Common myeloid progenitor, CD34-positive (primary cell): ENCODE measurements at regions not wholly inside any gene's neighbourhood (a gene's known extent, or its start where the extent isn't known, plus 50 kb on each side); places are given as distances from the start of the nearest gene placed in this dataset.

Experiments
- CTCF ChIA-PET: fragments of 350-600 bp; sonication (Branson Sonifier 250); formaldehyde crosslinking; loops from one replicate; lab custom pipeline; 2021; ENCODE audit warnings: antibody characterized with exemption; lab: Charles Lee
- POLR2A ChIA-PET: fragments of 350-600 bp; sonication (Branson Sonifier 250); formaldehyde crosslinking; loops from one replicate; lab custom pipeline; 2021; ENCODE audit warnings: antibody characterized with exemption; lab: Charles Lee
- DNase-seq, 3 donors: peaks; one replicate each; pipeline versions ENCODE4 v3.0.0 to v3.0.0-alpha.2; 2013
- H3K27ac ChIP-seq, 2 experiments: 1 replicate in 1 of 2; 2 replicates in 1 of 2; pipeline ENCODE4 v1.7.0; 2013; ENCODE audit warnings: inconsistent platforms in 2 of 2, low read length in 2 of 2, mild to moderate bottlenecking in 2 of 2, low read depth in 1 of 2, moderate library complexity in 1 of 2; ENCODE audit not compliant: severe bottlenecking in 2 of 2, insufficient read depth in 1 of 2, poor library complexity in 1 of 2
- H3K27me3 ChIP-seq, 5 experiments: replicated peaks in 2 of 5; 1 replicate in 3 of 5; 2 replicates in 2 of 5; pipeline versions ENCODE4 v1.6.1 to v1.7.0; 2013; ENCODE audit warnings: low read length in 4 of 5, mild to moderate bottlenecking in 2 of 5, moderate library complexity in 2 of 5, inconsistent platforms in 1 of 5; ENCODE audit not compliant: insufficient read depth in 5 of 5, control insufficient read depth in 4 of 5
- H3K36me3 ChIP-seq, 4 experiments: 1 replicate in 2 of 4; 2 replicates in 2 of 4; pipeline versions ENCODE4 v1.6.1 to v1.7.0; 2013; ENCODE audit warnings: low read length in 3 of 4, control low read depth in 1 of 4, mild to moderate bottlenecking in 1 of 4; ENCODE audit not compliant: control insufficient read depth in 4 of 4, insufficient read depth in 4 of 4
- H3K4me1 ChIP-seq, 4 experiments: 1 replicate in 3 of 4; 2 replicates in 1 of 4; pipeline versions ENCODE4 v1.6.1 to v1.7.1; 2013; ENCODE audit warnings: low read length in 3 of 4, mild to moderate bottlenecking in 3 of 4, control low read depth in 1 of 4, inconsistent platforms in 1 of 4, moderate library complexity in 1 of 4; ENCODE audit not compliant: control insufficient read depth in 4 of 4, insufficient read depth in 4 of 4; ENCODE audit errors: control extremely low read depth in 1 of 4
- H3K4me3 ChIP-seq, 7 experiments: 1 replicate in 4 of 7; 2 replicates in 3 of 7; pipeline versions ENCODE4 v1.5.1 to v1.7.0; 2013; ENCODE audit warnings: mild to moderate bottlenecking in 7 of 7, low read length in 6 of 7, moderate library complexity in 6 of 7, inconsistent platforms in 2 of 7, low read depth in 2 of 7, control low read depth in 1 of 7; ENCODE audit not compliant: insufficient read depth in 4 of 7, control insufficient read depth in 1 of 7; ENCODE audit errors: extremely low read depth in 1 of 7
- H3K9me3 ChIP-seq, 5 experiments: 1 replicate in 4 of 5; 2 replicates in 1 of 5; pipeline versions ENCODE4 v1.6.1 to v1.7.1; 2013; ENCODE audit warnings: low read length in 4 of 5, mild to moderate bottlenecking in 2 of 5, inconsistent platforms in 1 of 5, low read depth in 1 of 5, moderate library complexity in 1 of 5; ENCODE audit not compliant: control insufficient read depth in 4 of 5, insufficient read depth in 2 of 5; ENCODE audit errors: control extremely low read depth in 1 of 5
- WGBS: methylation state at CpG from one replicate; pipeline ENCODE4 v1.1.5; 2013; ENCODE audit not compliant: insufficient coverage; 5-methylcytosine and 5-hydroxymethylcytosine counted together

DNA sequence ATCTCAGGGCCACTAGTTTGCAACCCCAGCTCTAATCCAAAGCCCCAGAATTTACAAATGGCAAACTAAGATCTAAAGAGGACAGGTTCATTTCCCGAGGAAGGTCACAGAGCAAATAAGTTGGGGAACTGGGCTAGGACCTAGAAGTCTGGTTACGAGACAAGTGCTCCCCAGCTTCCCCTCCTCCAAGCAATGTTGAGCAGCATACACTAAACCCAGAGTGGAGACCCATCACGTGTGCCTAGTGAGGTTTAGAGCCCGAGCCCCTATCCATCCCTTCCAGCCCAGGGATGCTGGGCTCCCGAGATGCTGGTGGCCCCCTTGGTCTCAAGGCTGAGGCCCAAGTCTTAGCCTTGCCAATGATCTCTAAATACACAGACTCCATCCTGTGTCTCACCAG is 209.5 kb upstream of the ZMIZ1 start:
- POLR2A ChIA-PET: no interaction called here
- H3K9me3 ChIP-seq: no peaks in the 10 kb centered on the region
- H3K27ac ChIP-seq: no peak overlapping the region
- no peaks in the 10 kb centered on the region for H3K4me1 ChIP-seq
- H3K4me3 ChIP-seq: no peak overlapping the region
- CTCF ChIA-PET: interaction anchor here (0.7 kb wide), 1 partner anchor 19 kb away, joined by 3 read pairs; no protein-coding TSS in a partner anchor
- no peak for DNase-seq
- WGBS: 100% methylated on average over 5 of the region's 5 CpGs
- no peaks in the 10 kb centered on the region for H3K36me3 ChIP-seq
- H3K27me3 ChIP-seq: peaks cover 0 to 9% (median 4%) of the 10 kb centered on the region in 5 experiments

DNA sequence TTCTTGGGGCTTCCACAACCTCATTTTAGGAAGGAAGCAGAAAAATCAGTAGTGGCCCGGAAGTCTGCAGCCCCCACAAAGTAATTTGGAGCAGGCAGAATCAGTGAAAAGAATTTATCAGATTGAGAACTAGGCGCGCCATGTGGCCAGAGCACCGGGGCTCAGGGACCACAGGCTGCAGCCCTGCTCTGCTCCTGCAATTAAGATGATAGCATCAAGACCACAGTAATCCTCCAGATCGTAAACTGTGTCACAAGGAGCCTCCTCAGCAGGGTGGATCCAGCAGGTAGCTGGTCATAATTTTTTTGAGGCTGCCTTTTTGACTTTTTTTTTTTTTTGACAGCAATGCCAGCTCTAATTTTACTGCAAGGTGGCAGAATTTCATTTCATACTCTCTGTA is 209.0 kb upstream of the ZMIZ1 start:
- Histone ChIP-seq H3K36me3 (no peaks in the 10 kb centered on the region), H3K27ac (no peak overlapping the region), H3K4me3 (no peak overlapping the region), H3K9me3 (no peaks in the 10 kb centered on the region), H3K4me1 (no peaks in the 10 kb centered on the region), H3K27me3 (peaks cover 0 to 9% (median 4%) of the 10 kb centered on the region in 5 experiments)
- POLR2A ChIA-PET: no interaction called here
- 50% methylated on average over 5 of the region's 5 CpGs for WGBS
- DNase-seq: no peak
- CTCF ChIA-PET: no interaction called here

DNA sequence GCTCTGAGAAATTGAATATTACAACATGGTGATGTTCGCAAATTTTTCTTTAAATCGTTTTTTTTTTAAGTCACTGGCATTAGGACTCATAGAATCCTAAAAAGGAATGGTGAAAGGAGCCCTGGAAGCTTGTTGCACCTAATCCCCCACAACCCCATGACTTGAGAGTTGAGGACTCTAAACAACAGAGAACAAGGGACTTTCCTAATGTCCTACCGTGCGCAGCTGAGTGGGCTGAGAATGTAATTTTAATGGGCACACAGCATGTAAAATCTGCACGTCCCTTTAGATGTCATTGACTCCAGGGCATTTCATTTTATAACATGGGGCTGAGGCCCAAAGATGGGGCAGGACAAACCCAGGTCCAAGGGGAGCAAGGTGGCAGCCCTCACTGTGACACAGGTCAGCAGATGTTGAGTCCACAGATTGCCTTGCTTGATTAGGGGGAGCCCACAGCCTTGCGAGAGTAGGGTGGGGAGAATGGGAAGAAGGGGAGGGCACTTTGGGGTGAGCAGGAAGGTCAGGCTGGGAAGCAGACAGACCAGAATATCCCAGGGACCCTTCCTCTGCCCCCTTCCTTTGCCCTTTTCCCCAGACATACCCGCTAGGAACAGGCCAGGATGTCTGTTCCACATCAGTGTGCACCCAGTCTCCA is 208.4 kb upstream of the ZMIZ1 start:
- peaks cover 0 to 10% (median 5%) of the 10 kb centered on the region in 5 experiments for H3K27me3 ChIP-seq
- H3K4me3 ChIP-seq: no peak overlapping the region
- ChIA-PET CTCF (no interaction called here), POLR2A (no interaction called here)
- no peaks in the 10 kb centered on the region for H3K36me3 ChIP-seq
- H3K27ac ChIP-seq: no peak overlapping the region
- H3K4me1 ChIP-seq: no peaks in the 10 kb centered on the region
- 92% methylated on average over 1 of the region's 7 CpGs for WGBS
- no peak for DNase-seq
- no peaks in the 10 kb centered on the region for H3K9me3 ChIP-seq

DNA sequence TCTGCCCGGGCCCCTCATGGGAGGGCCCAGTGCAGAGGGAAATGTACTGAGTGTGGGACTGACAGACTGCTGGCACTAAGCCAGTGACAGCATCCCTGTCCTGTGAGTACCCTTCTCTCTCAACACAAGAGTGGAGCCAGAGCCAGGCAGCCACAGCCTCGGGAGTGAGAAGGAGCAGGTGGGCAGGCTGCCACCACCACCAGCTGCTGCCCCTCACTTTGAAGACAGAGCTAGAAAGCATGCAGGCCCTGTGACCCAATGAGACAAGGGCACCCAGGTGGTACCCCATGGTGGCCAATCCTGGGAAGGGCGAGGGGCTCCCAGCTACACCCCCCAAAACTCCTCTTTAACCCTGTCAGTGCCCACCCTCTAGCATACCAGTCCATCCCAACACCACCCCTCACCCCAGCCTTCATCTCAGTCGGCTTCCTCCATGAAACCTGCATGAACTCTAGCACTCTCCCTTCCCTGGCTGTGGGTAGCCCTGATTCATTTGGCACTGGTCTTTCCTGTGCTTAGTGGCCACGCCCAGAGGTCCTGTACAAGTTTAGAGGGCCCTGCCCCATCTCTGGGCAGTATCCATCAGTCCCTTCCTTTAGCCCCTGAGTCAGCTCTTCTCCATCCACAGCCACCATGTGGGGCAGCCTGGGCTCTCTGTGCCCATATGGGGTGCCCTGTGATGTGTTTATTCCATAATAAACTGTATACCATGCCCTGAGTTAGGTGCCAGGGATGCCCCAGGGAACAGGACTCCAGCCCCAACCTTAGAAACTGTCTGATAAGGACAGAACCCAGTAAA is 207.0 kb upstream of the ZMIZ1 start:
- Histone ChIP-seq H3K4me1 (no peaks in the 10 kb centered on the region), H3K4me3 (no peak overlapping the region), H3K27me3 (peaks cover 0 to 11% (median 5%) of the 10 kb centered on the region in 5 experiments), H3K9me3 (no peaks in the 10 kb centered on the region), H3K36me3 (no peaks in the 10 kb centered on the region), H3K27ac (no peak overlapping the region)
- ChIA-PET POLR2A (no interaction called here), CTCF (no interaction called here)
- DNase-seq: no peak
- WGBS: 85% methylated on average over 5 of the region's 5 CpGs

GRCh38 chr10:78862328-78862640 is 206.5 kb upstream of the ZMIZ1 start:
- CTCF ChIA-PET: no interaction called here

GRCh38 chr10:78863140-78863905 is 205.4 kb upstream of the ZMIZ1 start:
- no peaks in the 10 kb centered on the region for H3K36me3 ChIP-seq
- H3K27ac ChIP-seq: no peak overlapping the region
- H3K4me1 ChIP-seq: no peaks in the 10 kb centered on the region
- DNase-seq: no peak
- peaks cover 0 to 19% (median 5%) of the 10 kb centered on the region in 5 experiments for H3K27me3 ChIP-seq
- no peak overlapping the region for H3K4me3 ChIP-seq
- ChIA-PET POLR2A (no interaction called here), CTCF (interaction anchor here (1.5 kb wide), 1 partner anchor 54 kb away, joined by 3 read pairs; no protein-coding TSS in a partner anchor)
- H3K9me3 ChIP-seq: no peaks in the 10 kb centered on the region
- WGBS: 97% methylated on average over 5 of the region's 9 CpGs

More at GRCh38 chr10:78862328-78862640, 206.5 kb upstream of the ZMIZ1 start:
- no peak for DNase-seq
- whole genome bisulfite sequencing: no CpG with 5 or more reads among the region's 4 CpGs
- Histone ChIP-seq H3K4me1 (no peaks in the 10 kb centered on the region), H3K36me3 (no peaks in the 10 kb centered on the region), H3K27ac (no peak overlapping the region), H3K27me3 (peaks cover 0 to 13% (median 5%) of the 10 kb centered on the region in 5 experiments), H3K4me3 (no peak overlapping the region), H3K9me3 (no peaks in the 10 kb centered on the region)
- POLR2A ChIA-PET: no interaction called here
